NCI-H748 treated with DMSO at 0.1 percent for 48 hours (cell line): ENCODE measurements at regions not wholly inside any gene's neighbourhood (a gene's known extent, or its start where the extent isn't known, plus 50 kb on each side); places are given as distances from the start of the nearest gene placed in this dataset.

ENCODE experiments used
- DNase-seq: peaks from one replicate; lab custom pipeline; 2025; lab: John Stamatoyannopoulos, UW

- no peak for DNase-seq
These were observed 91.3 kb upstream of the FAM171A1 start for GRCh38 chr10:15462253-15462897.

DNA sequence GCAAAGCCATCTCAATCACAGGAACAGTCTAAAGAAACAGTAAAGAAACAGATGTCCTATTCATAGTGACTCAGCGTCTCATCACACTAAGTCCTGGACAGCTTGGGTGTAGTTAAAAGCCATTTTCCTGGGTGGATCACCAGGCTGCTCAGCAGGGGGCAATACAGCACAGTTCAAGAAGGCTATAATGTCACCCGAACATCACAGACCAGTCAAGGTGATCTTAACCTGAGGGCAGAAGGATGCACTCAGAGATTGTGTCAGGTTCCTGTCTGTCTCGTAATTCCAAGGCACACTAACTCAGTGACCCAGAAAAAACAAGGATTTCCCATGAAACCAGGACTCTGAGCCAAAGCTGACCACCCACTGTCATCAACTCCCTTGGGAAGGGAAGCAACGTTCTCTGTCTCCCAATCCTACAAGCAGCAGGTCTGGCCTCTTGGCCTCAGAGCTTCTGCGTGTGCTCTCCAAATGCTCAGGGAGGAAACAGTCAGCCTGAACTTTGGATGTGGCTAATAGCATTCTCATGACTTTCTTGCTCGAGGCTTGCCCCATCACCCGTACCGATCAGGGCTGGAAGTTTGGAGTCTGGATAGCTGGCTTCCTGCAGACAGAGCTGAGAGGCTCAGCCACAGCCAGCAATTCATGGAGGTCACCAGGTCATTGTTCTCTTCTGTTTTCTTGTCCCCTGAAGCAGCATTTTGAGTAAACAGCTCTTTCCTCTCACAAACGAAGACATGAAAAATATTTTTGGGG lies 90.4 kb upstream of the FAM171A1 start:
- DNase-seq: no peak

DNA sequence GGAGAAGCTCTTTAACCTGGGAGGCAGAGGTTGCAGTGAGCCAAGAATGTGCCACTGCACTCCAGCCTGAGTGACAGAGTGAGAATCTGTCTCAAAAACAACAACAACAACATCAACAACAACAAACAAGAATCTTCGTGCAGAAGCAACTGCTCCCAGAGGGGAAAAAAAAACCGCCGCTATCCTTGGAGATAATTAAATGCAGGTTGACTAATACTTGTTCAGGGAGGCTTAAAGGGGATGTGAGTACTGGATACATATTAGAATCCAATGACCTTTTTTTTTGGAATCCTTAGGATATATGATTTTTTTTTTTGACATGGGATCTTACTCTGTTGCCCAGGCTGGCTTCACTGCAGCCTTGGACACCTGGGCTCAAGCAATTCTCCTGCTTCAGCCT lies 89.6 kb upstream of the FAM171A1 start:
- DNase-seq: no peak

- no peak for DNase-seq
These were observed 88.1 kb upstream of the FAM171A1 start for GRCh38 chr10:15459218-15459617.

GRCh38 chr10:15457382-15457781 lies 86.3 kb upstream of the FAM171A1 start:
- no peak for DNase-seq

GRCh38 chr10:15455456-15455855 lies 84.4 kb upstream of the FAM171A1 start:
- DNase-seq: no peak

- no peak for DNase-seq
These were observed 82.8 kb upstream of the FAM171A1 start for GRCh38 chr10:15453926-15454325.

- no peak for DNase-seq
These were observed 82.4 kb upstream of the FAM171A1 start for GRCh38 chr10:15453457-15453856.

DNA sequence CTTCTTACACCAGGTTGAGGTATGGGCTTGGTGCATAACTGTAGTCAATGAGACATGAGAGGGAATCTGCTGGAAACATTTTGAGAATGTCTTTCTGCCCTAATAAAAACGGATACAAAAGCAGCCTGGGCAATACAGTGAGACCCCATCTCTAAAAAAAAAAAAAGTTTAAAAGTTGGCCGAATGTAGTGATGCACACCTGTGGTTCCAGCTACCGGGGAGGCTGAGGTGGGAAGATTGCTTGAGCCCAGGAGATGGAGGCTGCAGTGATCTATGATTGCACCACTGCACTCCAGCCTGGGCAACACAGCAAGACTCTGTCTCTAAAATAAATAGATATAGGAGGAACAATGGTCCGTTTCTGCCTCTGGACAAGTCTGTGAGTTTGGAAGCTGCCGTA lies 81.5 kb upstream of the FAM171A1 start:
- DNase-seq: no peak

DNA sequence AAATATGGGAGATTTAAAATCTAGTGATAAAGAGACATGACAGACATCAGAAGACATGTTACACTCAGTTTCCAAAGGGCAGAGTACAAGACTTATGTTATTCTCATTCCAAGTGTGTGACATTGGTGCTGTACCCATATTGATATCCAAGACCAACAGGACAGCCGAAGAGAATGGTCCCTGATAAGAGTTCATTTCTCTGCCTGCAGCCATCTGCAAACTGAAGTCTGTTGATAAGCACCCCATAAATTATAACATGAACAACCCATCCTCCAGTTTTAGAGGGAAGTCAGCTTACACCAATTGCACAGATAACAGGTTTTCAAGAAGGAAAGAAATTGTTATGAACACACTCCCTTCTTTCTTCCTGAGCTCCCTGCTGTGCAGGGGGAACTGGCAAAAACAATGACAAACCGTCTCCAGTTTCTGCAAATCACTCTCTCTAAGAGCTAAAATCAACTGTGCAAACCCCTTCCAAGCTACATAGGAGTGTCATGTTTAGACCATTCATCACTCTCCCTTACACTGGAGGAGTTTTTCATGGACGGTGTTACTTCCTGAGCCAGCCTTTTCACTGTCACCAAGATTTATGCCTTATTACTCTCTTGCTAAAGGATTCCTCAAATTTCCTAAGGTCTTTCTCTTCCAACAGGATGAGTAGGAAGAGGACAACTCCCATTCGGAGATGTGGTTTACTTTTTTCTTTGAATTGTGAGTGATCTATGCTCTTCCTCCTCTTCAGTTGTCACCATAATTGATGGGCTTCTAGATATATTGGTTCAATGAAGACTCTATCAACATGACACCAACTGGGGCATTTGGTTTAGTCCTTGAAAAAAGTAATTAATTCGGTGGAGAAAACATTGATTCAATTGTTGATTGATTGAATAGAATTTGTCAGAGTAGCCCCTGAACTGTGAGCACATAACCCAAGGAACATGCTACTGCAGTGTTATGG lies 80.3 kb upstream of the FAM171A1 start:
- no peak for DNase-seq

GRCh38 chr10:15448598-15448997 lies 77.5 kb upstream of the FAM171A1 start:
- no peak for DNase-seq

- no peak for DNase-seq
These were observed 73.9 kb upstream of the FAM171A1 start for GRCh38 chr10:15445006-15445390.

DNA sequence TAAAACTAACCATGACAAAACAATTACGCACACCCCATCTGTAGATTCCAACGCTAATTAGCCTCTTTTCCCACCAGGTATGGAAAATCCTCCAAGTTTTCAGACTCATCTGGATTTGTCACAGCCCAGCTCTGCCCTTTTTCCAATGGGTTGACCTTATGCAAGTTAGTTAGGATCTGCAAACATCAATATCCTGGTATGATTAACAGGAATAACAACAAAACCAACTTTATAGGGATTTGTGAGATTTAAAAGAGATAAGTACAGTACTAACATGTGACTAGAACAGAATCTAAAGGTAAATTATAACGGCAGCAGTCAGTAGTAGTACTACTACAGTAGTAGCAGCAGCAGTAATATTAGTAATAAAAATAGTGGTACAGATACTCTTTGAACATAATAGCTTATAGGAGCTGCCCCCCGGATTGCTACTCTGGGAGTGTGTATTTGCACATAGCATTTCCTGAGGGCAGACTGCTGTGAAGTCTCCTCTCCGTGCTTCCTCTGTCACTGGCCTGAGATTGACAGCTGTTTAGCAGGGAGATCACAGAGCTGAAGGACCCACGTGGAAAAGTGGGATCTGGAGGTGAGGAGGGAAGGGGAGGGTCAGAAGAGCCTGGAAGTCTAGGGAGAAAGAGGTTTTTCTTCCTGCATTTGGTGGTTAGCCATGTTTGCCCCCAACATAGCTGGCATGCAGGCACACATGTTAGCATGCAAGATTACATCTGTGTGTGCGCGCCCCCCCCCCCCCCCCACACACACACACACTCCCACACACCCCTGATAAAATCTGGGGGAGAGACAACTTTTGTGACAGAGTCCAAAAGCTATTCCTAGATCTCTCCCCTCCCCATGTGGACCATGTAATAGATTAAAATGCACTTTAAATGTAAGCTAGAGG lies 73.3 kb upstream of the FAM171A1 start:
- DNase-seq: no peak

- DNase-seq: no peak
These were observed 71.0 kb upstream of the FAM171A1 start for GRCh38 chr10:15442056-15442455.

GRCh38 chr10:15440204-15440711 lies 69.2 kb upstream of the FAM171A1 start:
- no peak for DNase-seq

- DNase-seq: no peak
These were observed 68.3 kb upstream of the FAM171A1 start for GRCh38 chr10:15439341-15439842.

GRCh38 chr10:15436696-15437095 lies 65.6 kb upstream of the FAM171A1 start:
- no peak for DNase-seq

DNA sequence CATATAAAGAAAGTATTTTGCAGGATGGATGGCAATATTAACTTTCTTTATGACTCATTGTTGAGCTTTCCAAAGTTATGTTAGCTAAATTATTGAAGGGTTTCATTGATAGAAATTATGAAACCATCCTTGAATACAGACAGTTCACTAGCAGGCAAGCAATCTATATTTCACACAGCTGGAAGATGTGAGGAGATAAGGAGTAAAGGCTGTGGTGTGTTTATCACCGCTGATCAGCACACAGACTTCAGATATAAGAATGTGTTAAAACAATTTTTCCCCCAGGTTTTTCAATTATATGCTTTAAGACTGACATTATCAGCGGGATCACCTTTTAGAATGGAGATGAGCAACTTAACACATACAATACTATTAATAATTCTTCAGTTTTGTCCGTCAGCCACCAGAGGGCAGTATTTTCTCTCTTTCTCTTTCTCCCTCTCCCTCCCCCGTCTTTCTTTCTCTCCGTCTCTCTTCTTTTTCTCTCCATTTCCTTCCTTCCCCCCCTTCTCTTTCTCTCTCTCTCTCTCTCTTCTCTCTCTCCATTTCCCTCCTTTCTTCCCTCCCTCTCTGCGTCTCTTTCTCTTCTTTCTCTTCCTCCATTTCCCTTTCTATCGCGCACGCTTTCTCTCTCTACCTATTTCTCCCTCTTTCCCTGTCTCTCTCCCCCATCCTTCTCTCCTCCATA lies 62.9 kb upstream of the FAM171A1 start:
- DNase-seq: peak; percentile 26

DNA sequence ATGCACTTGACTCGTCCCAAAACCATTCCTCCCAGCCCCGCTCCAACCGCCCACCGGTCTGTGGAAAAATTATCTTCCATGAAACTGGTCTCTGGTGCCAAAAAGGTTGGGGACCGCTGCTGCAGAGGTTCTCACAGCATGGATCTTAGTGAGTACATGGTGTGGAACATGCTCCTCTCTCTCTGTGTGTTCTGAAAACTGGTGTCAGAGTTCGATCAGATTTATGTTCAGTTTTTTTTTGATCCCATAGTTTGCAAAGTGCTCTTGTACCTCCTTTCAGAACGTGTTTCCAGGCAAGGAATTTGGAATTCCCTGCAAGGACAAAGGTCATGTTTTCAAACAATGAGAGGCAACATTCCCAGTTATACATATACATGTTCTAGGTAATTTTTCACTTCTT lies 61.2 kb upstream of the FAM171A1 start:
- no peak for DNase-seq

- DNase-seq: no peak
These were observed 60.1 kb upstream of the FAM171A1 start for GRCh38 chr10:15430969-15431771.
